ENCODE measurements at regions not wholly inside any gene's neighbourhood (a gene's known extent, or its start where the extent isn't known, plus 50 kb on each side); places are given as distances from the start of the nearest gene placed in this dataset.

- Histone ChIP-seq H3K4me3 (no peak overlapping the region), H3K9me3 (no peaks in the 10 kb centered on the region), H3K36me3 (no peaks in the 10 kb centered on the region), H3K27ac (no peak overlapping the region), H3K27me3 (no peaks in the 10 kb centered on the region), H3K4me1 (no peaks in the 10 kb centered on the region)
- intact Hi-C loops (cut with DNase I; ENCODE audit: low total_unique reads): no loop called here
- no peak for TF ChIP-seq POLR2AphosphoS5 (IDR thresholded peaks at IDR 0.05)
- TF ChIP-seq POLR2A (IDR thresholded peaks at IDR 0.05): no peak
- TF ChIP-seq CTCF (IDR thresholded peaks at IDR 0.05): no peak
- DNase-seq (ENCODE audit: low spot score in 2 of 2): no peak
These were observed 215.1 kb downstream of the AASDHPPT start for GRCh38 chr11:106292526-106292925.

- H3K36me3 ChIP-seq: no peaks in the 10 kb centered on the region
- H3K4me3 ChIP-seq: no peak overlapping the region
- H3K9me3 ChIP-seq: no peaks in the 10 kb centered on the region
- no peak for DNase-seq (ENCODE audit: low spot score in 2 of 2)
- no peak overlapping the region for H3K27ac ChIP-seq
- TF ChIP-seq CTCF (IDR thresholded peaks at IDR 0.05) (no peak), POLR2A (IDR thresholded peaks at IDR 0.05) (no peak), POLR2AphosphoS5 (IDR thresholded peaks at IDR 0.05) (no peak)
- intact Hi-C loops (cut with DNase I; ENCODE audit: low total_unique reads): no loop called here
- no peaks in the 10 kb centered on the region for H3K4me1 ChIP-seq
- no peaks in the 10 kb centered on the region for H3K27me3 ChIP-seq
These were observed 218.5 kb downstream of the AASDHPPT start for GRCh38 chr11:106295974-106296373.

GRCh38 chr11:106302416-106302815, 225.0 kb downstream of the AASDHPPT start:
- H3K9me3 ChIP-seq: peaks cover 0 to 12% of the 10 kb centered on the region in 2 donors
- H3K27ac ChIP-seq: no peak overlapping the region
- no peaks in the 10 kb centered on the region for H3K4me1 ChIP-seq
- no peaks in the 10 kb centered on the region for H3K36me3 ChIP-seq
- intact Hi-C loops (cut with DNase I; ENCODE audit: low total_unique reads): no loop called here
- DNase-seq (ENCODE audit: low spot score in 2 of 2): no peak
- no peaks in the 10 kb centered on the region for H3K27me3 ChIP-seq
- TF ChIP-seq CTCF (IDR thresholded peaks at IDR 0.05) (no peak), POLR2A (IDR thresholded peaks at IDR 0.05) (no peak), POLR2AphosphoS5 (IDR thresholded peaks at IDR 0.05) (no peak)
- H3K4me3 ChIP-seq: no peak overlapping the region

- no peak overlapping the region for H3K27ac ChIP-seq
- no peaks in the 10 kb centered on the region for H3K4me1 ChIP-seq
- no peak for DNase-seq (ENCODE audit: low spot score in 2 of 2)
- H3K9me3 ChIP-seq: peaks cover 0 to 12% of the 10 kb centered on the region in 2 donors
- no peak overlapping the region for H3K4me3 ChIP-seq
- H3K36me3 ChIP-seq: no peaks in the 10 kb centered on the region
- H3K27me3 ChIP-seq: no peaks in the 10 kb centered on the region
- intact Hi-C loops (cut with DNase I; ENCODE audit: low total_unique reads): no loop called here
- TF ChIP-seq POLR2A (IDR thresholded peaks at IDR 0.05) (no peak), CTCF (IDR thresholded peaks at IDR 0.05) (no peak), POLR2AphosphoS5 (IDR thresholded peaks at IDR 0.05) (no peak)
These were observed 226.8 kb downstream of the AASDHPPT start for GRCh38 chr11:106304274-106304673.

GRCh38 chr11:106305458-106305857, 228.0 kb downstream of the AASDHPPT start:
- Histone ChIP-seq H3K27ac (no peak overlapping the region), H3K4me3 (no peak overlapping the region), H3K27me3 (no peaks in the 10 kb centered on the region), H3K9me3 (peaks cover 0 to 12% of the 10 kb centered on the region in 2 donors), H3K4me1 (no peaks in the 10 kb centered on the region), H3K36me3 (no peaks in the 10 kb centered on the region)
- TF ChIP-seq POLR2A (IDR thresholded peaks at IDR 0.05): no peak
- TF ChIP-seq POLR2AphosphoS5 (IDR thresholded peaks at IDR 0.05): no peak
- TF ChIP-seq CTCF (IDR thresholded peaks at IDR 0.05): no peak
- intact Hi-C loops (cut with DNase I; ENCODE audit: low total_unique reads): no loop called here
- no peak for DNase-seq (ENCODE audit: low spot score in 2 of 2)

Data from breast epithelium (tissue), 4 donors.